HepG2 (cell line): ENCODE measurements at regions not wholly inside any gene's neighbourhood (a gene's known extent, or its start where the extent isn't known, plus 50 kb on each side); places are given as distances from the start of the nearest gene placed in this dataset.

ENCODE experiments used
- AGO2 ChIP-seq: fragments of 200-400 bp; formaldehyde crosslinking; optimal IDR thresholded peaks from 2 replicates; pipeline ENCODE3; 2017; ENCODE audit warnings: mild to moderate bottlenecking, low read depth, low read length, moderate library complexity
- AHR ChIP-seq: IDR thresholded peaks from 2 replicates; pipeline ENCODE4 v1.6.1; 2018; ENCODE audit warnings: missing genetic modification reagents, missing compliant biosample characterization
- DBP ChIP-seq: sonication (generic); formaldehyde crosslinking; IDR thresholded peaks from 2 replicates; pipeline ENCODE4 v1.4.0; 2020; ENCODE audit warnings: missing genetic modification reagents; ENCODE audit errors: not compliant biosample characterization
- FOXA3 ChIP-seq: IDR thresholded peaks from 2 replicates; pipeline ENCODE4 v1.6.1; 2016; ENCODE audit warnings: missing genetic modification reagents, missing compliant biosample characterization
- GATAD1 ChIP-seq: IDR thresholded peaks from 2 replicates; pipeline ENCODE4 v1.6.1; 2016; ENCODE audit warnings: missing genetic modification reagents, missing compliant biosample characterization
- GPBP1L1 ChIP-seq: sonication (generic); formaldehyde crosslinking; IDR thresholded peaks from 2 replicates; pipeline ENCODE4 v1.5.0; 2020; ENCODE audit warnings: mild to moderate bottlenecking, missing genetic modification reagents
- HDAC2 ChIP-seq: sonication (generic); formaldehyde crosslinking; IDR thresholded peaks from 2 replicates; pipeline ENCODE4 v1.4.0; 2020; ENCODE audit warnings: missing genetic modification reagents
- NFKB2 ChIP-seq: sonication (generic); formaldehyde crosslinking; IDR thresholded peaks from 2 replicates; pipeline ENCODE4 v1.4.0; 2020; ENCODE audit warnings: missing genetic modification reagents, borderline replicate concordance
- NR1H2 ChIP-seq: sonication (generic); formaldehyde crosslinking; IDR thresholded peaks from 2 replicates; pipeline ENCODE4 v1.8.1; 2022; ENCODE audit warnings: low read depth, missing genetic modification reagents, borderline replicate concordance
- PRPF4 ChIP-seq: fragments of 200-400 bp; formaldehyde crosslinking; IDR thresholded peaks from 2 replicates; pipeline ENCODE4 v1.6.1; 2016; ENCODE audit warnings: low read length, low read depth; ENCODE audit not compliant: poor library complexity, severe bottlenecking
- SKIL ChIP-seq: sonication (generic); formaldehyde crosslinking; IDR thresholded peaks from 2 replicates; pipeline ENCODE4 v1.8.0; 2022; ENCODE audit warnings: missing genetic modification reagents, mild to moderate bottlenecking, moderate library complexity, borderline replicate concordance
- THRA ChIP-seq: sonication (generic); formaldehyde crosslinking; IDR thresholded peaks from 2 replicates; pipeline ENCODE4 v1.4.0; 2020; ENCODE audit warnings: missing genetic modification reagents, borderline replicate concordance
- YY1 ChIP-seq: IDR thresholded peaks from 2 replicates; pipeline ENCODE4 v1.6.1; 2011; ENCODE audit warnings: low read length, low read depth, moderate library complexity, mild to moderate bottlenecking; ENCODE audit not compliant: insufficient read depth, insufficient replicate concordance
- ZHX1 ChIP-seq: sonication (generic); formaldehyde crosslinking; IDR thresholded peaks from 2 replicates; pipeline ENCODE4 v1.8.1; 2022; ENCODE audit warnings: low read depth, mild to moderate bottlenecking, missing genetic modification reagents
- ZNF230 ChIP-seq: sonication (generic); formaldehyde crosslinking; IDR thresholded peaks from 2 replicates; pipeline ENCODE4 v1.4.0; 2020; ENCODE audit warnings: mild to moderate bottlenecking, missing genetic modification reagents
- ZNF232 ChIP-seq: sonication (generic); formaldehyde crosslinking; IDR thresholded peaks from 2 replicates; pipeline ENCODE4 v1.4.0; 2020; ENCODE audit warnings: missing genetic modification reagents, borderline replicate concordance
- ZNF253 ChIP-seq: sonication (generic); formaldehyde crosslinking; IDR thresholded peaks from 2 replicates; pipeline ENCODE4 v1.8.0; 2022; ENCODE audit warnings: mild to moderate bottlenecking, missing genetic modification reagents, borderline replicate concordance
- ZNF296 ChIP-seq: sonication (generic); formaldehyde crosslinking; conservative IDR thresholded peaks from 2 replicates; pipeline ENCODE4 v1.5.0; 2020; ENCODE audit warnings: mild to moderate bottlenecking, missing genetic modification reagents
- ZNF331 ChIP-seq: sonication (generic); formaldehyde crosslinking; IDR thresholded peaks from 2 replicates; pipeline ENCODE4 v1.4.0; 2020; ENCODE audit warnings: missing genetic modification reagents
- ZNF674 ChIP-seq: sonication (generic); formaldehyde crosslinking; IDR thresholded peaks from 2 replicates; pipeline ENCODE4 v1.5.0; 2020; ENCODE audit warnings: low read depth, mild to moderate bottlenecking, missing genetic modification reagents
- ZZZ3 ChIP-seq: sonication (generic); formaldehyde crosslinking; IDR thresholded peaks from 2 replicates; pipeline ENCODE4 v1.4.0; 2020; ENCODE audit warnings: missing genetic modification reagents, mild to moderate bottlenecking, borderline replicate concordance

GRCh38 chr21:14878971-14879370 lies 185.8 kb downstream of the NRIP1 start (continued):
- TF ChIP-seq DBP (CRISPR knock-in tag) = no peak
- no peak for TF ChIP-seq ZHX1 (CRISPR knock-in tag)
- no peak for TF ChIP-seq AGO2
- TF ChIP-seq GPBP1L1 (CRISPR knock-in tag) = no peak
- peak; percentile 58 for TF ChIP-seq HDAC2 (CRISPR knock-in tag)
- peak; percentile 33; the same call in 1 of the 2 replicates for TF ChIP-seq ZNF331
- no peak for TF ChIP-seq YY1
- TF ChIP-seq ZNF253 (CRISPR knock-in tag) = no peak
- no peak for TF ChIP-seq NR1H2
- no peak for TF ChIP-seq ZZZ3 (CRISPR knock-in tag)
- no peak for TF ChIP-seq NFKB2 (CRISPR knock-in tag)
- no peak for TF ChIP-seq PRPF4
- no peak for TF ChIP-seq ZNF230 (CRISPR knock-in tag)
- TF ChIP-seq THRA (CRISPR knock-in tag) = peak; percentile 84
- TF ChIP-seq AHR (CRISPR knock-in tag) = no peak
- TF ChIP-seq GATAD1 = no peak; the same call in 1 of the 2 replicates
- no peak for TF ChIP-seq ZNF674 (CRISPR knock-in tag)
- TF ChIP-seq ZNF296 (CRISPR knock-in tag) = no peak
- TF ChIP-seq ZNF232 (CRISPR knock-in tag) = no peak
- TF ChIP-seq SKIL (CRISPR knock-in tag) = peak; percentile 21; the same call in 1 of the 2 replicates
- TF ChIP-seq FOXA3 = peak; percentile 98
